LNCAP (cell line): ENCODE measurements at regions not wholly inside any gene's neighbourhood (a gene's known extent, or its start where the extent isn't known, plus 50 kb on each side); places are given as distances from the start of the nearest gene placed in this dataset.

Experiments
- CTCF ChIP-seq: fragments of 450-650 bp; IDR thresholded peaks from 2 replicates; pipeline ENCODE4 v1.5.1; 2017; ENCODE audit warnings: mild to moderate bottlenecking

GRCh38 chr11:128388206-128388815, 199.0 kb downstream of the ETS1 start:
- TF ChIP-seq CTCF, result no peak

- TF ChIP-seq CTCF, result no peak
Measured at GRCh38 chr11:128379587-128380580, 207.5 kb downstream of the ETS1 start.

- no peak for TF ChIP-seq CTCF
Measured at GRCh38 chr11:128375961-128376360, 211.4 kb downstream of the ETS1 start.

- no peak for TF ChIP-seq CTCF
Measured at GRCh38 chr11:128374026-128374425, 213.3 kb downstream of the ETS1 start.

- TF ChIP-seq CTCF, result no peak
Measured at GRCh38 chr11:128372977-128373376, 214.4 kb downstream of the ETS1 start.

- TF ChIP-seq CTCF, result no peak
Measured at GRCh38 chr11:128367573-128367972, 219.8 kb downstream of the ETS1 start.

- TF ChIP-seq CTCF, result no peak
Measured at GRCh38 chr11:128365044-128365443, 222.3 kb downstream of the ETS1 start.
